ENCODE measurements at regions not wholly inside any gene's neighbourhood (a gene's known extent, or its start where the extent isn't known, plus 50 kb on each side); places are given as distances from the start of the nearest gene placed in this dataset.
"Not testable (repeated sequence)": the region's sequence is repeated elsewhere in the genome, so short reads cannot be mapped to it uniquely, and the experiment has no call there.

- no peak overlapping the region for H3K27ac ChIP-seq
- POLR2A ChIA-PET (ENCODE audit: low non-redundant PET): no interaction called here
- CTCF ChIA-PET: interaction anchor here (0.6 to 1.1 kb wide), 8 partner anchors 9 to 1428 kb away, joined by 3 to 6 read pairs (median 3); no protein-coding TSS in a partner anchor
- TF ChIP-seq, protein P1, sequence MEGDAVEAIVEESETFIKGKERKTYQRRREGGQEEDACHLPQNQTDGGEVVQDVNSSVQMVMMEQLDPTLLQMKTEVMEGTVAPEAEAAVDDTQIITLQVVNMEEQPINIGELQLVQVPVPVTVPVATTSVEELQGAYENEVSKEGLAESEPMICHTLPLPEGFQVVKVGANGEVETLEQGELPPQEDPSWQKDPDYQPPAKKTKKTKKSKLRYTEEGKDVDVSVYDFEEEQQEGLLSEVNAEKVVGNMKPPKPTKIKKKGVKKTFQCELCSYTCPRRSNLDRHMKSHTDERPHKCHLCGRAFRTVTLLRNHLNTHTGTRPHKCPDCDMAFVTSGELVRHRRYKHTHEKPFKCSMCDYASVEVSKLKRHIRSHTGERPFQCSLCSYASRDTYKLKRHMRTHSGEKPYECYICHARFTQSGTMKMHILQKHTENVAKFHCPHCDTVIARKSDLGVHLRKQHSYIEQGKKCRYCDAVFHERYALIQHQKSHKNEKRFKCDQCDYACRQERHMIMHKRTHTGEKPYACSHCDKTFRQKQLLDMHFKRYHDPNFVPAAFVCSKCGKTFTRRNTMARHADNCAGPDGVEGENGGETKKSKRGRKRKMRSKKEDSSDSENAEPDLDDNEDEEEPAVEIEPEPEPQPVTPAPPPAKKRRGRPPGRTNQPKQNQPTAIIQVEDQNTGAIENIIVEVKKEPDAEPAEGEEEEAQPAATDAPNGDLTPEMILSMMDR (conservative IDR thresholded peaks at IDR 0.05; ENCODE audit: low read depth): peak; percentile 84
- DNase-seq (ENCODE audit: low spot score): peak; percentile 60
Observed at GRCh38 chr13:24995225-24995804, 100.6 kb upstream of the PABPC3 start.

GRCh38 chr13:24997367-24997967, 98.5 kb upstream of the PABPC3 start:
- ChIA-PET CTCF (interaction anchor here (0.8 kb wide), 1 partner anchor 295 kb away, joined by 3 read pairs; no protein-coding TSS in a partner anchor), POLR2A (ENCODE audit: low non-redundant PET) (no interaction called here)
- TF ChIP-seq, protein P1 (conservative IDR thresholded peaks at IDR 0.05; ENCODE audit: low read depth): peak; percentile 82
- DNase-seq (ENCODE audit: low spot score): peak; percentile 10
- no peak overlapping the region for H3K27ac ChIP-seq

DNA sequence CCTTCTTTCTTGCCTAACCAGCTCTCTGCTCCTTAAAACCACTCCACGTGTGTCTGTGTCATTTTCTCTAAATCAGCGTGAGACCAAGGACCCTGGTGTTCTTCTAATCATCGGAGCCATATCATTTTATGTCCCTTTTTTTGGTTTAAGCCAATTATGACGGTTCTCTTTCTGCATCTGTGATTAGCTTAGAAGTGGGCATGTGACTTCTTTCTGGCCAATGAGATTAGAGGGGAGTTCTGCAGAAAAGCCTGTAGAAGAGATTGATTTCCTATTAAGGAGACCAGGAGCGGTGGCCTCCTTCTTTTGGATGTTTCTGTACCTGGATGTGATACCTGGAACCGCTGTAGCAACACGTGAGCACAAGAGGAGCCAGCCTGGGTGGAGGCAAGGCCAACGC, 97.5 kb upstream of the PABPC3 start:
- POLR2A ChIA-PET (ENCODE audit: low non-redundant PET): no interaction called here
- CTCF ChIA-PET: interaction anchor here (0.8 kb wide), 1 partner anchor 296 kb away, joined by 3 read pairs; no protein-coding TSS in a partner anchor
- TF ChIP-seq, protein P1 (conservative IDR thresholded peaks at IDR 0.05; ENCODE audit: low read depth): no peak
- H3K27ac ChIP-seq: no peak overlapping the region
- DNase-seq (ENCODE audit: low spot score): no peak

GRCh38 chr13:25001476-25002206, 94.3 kb upstream of the PABPC3 start:
- POLR2A ChIA-PET (ENCODE audit: low non-redundant PET): no interaction called here
- DNase-seq (ENCODE audit: low spot score): peak; percentile 4
- TF ChIP-seq, protein P1 (conservative IDR thresholded peaks at IDR 0.05; ENCODE audit: low read depth): no peak

GRCh38 chr13:25002311-25002710, 93.6 kb upstream of the PABPC3 start:
- peak; percentile 40 for DNase-seq (ENCODE audit: low spot score)
- POLR2A ChIA-PET (ENCODE audit: low non-redundant PET): not testable (repeated sequence)

More at GRCh38 chr13:25001476-25002206, 94.3 kb upstream of the PABPC3 start:
- CTCF ChIA-PET: no interaction called here
- peak overlapping the region; percentile 44; the same call in 1 of the 2 replicates for H3K27ac ChIP-seq

DNA sequence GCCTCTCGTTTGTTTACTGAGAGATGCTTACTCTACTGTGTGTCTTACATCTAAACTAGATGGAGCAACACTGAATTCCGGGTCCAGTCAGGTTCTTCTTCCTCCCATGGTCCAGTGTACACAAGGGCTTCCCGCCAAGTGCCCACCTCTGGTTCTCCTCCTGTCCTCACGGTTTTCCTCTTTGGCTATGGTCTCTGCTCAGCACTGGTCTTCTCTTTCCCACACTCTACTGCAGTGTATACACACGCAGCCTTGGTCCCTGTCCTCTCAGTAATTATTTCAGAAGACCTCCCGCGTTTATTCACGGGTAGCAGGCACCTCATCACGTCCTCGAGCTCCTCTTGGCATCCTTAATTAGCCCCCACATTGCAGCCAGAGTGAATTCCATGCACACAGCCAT, 91.4 kb upstream of the PABPC3 start:
- POLR2A ChIA-PET (ENCODE audit: low non-redundant PET); DNase-seq (ENCODE audit: low spot score); H3K27ac ChIP-seq: not testable (repeated sequence)
- CTCF ChIA-PET: interaction anchor here (0.6 to 2.1 kb wide), 8 partner anchors 17 to 1810 kb away, joined by 3 to 8 read pairs (median 5); no protein-coding TSS in a partner anchor

More at GRCh38 chr13:25002311-25002710, 93.6 kb upstream of the PABPC3 start:
- CTCF ChIA-PET: interaction anchor here (0.8 kb wide), 1 partner anchor 324 kb away, joined by 3 read pairs; no protein-coding TSS in a partner anchor
- TF ChIP-seq, protein P1 (conservative IDR thresholded peaks at IDR 0.05; ENCODE audit: low read depth): 0 out of 2 replicates have a peak, but pooled peaks have one; percentile 14
- peak overlapping the region; percentile 44; the same call in 1 of the 2 replicates for H3K27ac ChIP-seq
